HepG2 (cell line): ENCODE measurements at regions not wholly inside any gene's neighbourhood (a gene's known extent, or its start where the extent isn't known, plus 50 kb on each side); places are given as distances from the start of the nearest gene placed in this dataset.

Experiments used
- ATAC-seq: fragments of 200-7000 bp; cut with Tn5 transposase; 3 replicates; pipeline ENCODE4 v1.9.1; 2020; ENCODE audit warnings: mild to moderate bottlenecking, moderate library complexity
- BruUV-seq: library from RNA; stranded (reverse); fragments of 400-500 nt; replicated peaks from 2 replicates; lab custom pipeline; 2021; lab: Mats Ljungman, UMichigan
- CTCF ChIA-PET: fragments of 300-600 bp; formaldehyde crosslinking; extraction: SDS; loops from one replicate; lab custom pipeline; 2021; ENCODE audit warnings: low total read pairs, inconsistent platforms, low intra/inter-chr PET ratio; lab: Yijun Ruan, JAX
- POLR2A ChIA-PET: fragments of 350-600 bp; sonication (Branson Sonifier 250); formaldehyde crosslinking; loops from one replicate; lab custom pipeline; 2020; ENCODE audit warnings: antibody characterized with exemption, inconsistent platforms; lab: Yijun Ruan, JAX
- DNase-seq: peaks from one replicate; pipeline ENCODE4 v3.0.0-alpha.2; 2015; ENCODE audit warnings: low spot score
- FAIRE-seq: peaks from 3 replicates; lab custom pipeline; 2011; peaks lifted over from hg19 to GRCh38; lab: Jason Lieb, UNC
- H2AFZ ChIP-seq: one replicate; pipeline ENCODE4 v1.6.1; 2011; ENCODE audit warnings: low read length, inconsistent platforms
- H3K27ac ChIP-seq: fragments of 300-600 bp; 3 replicates; pipeline ENCODE4 v1.8.0; 2011; ENCODE audit warnings: mixed run types, mild to moderate bottlenecking, mixed read lengths, low read length, inconsistent platforms; ENCODE audit not compliant: insufficient read depth; ENCODE audit errors: extremely low read length
- H3K27me3 ChIP-seq, 2 experiments: fragments of 200-600 bp in 1 of 2; 2 replicates in 1 of 2; 3 replicates in 1 of 2; pipeline versions ENCODE4 v1.6.0 to v1.8.0; 2011; ENCODE audit warnings: low read length in 2 of 2, mild to moderate bottlenecking in 2 of 2, moderate library complexity in 2 of 2, inconsistent platforms in 1 of 2; ENCODE audit not compliant: insufficient read depth in 2 of 2, control insufficient read depth in 1 of 2
- H3K36me3 ChIP-seq, 2 experiments: fragments of 200-600 bp in 1 of 2; replicated peaks in 1 of 2; 2 replicates in 1 of 2; 3 replicates in 1 of 2; pipeline versions ENCODE4 v1.5.1 to v1.8.0; 2011; ENCODE audit warnings: low read length in 2 of 2, inconsistent platforms in 1 of 2; ENCODE audit not compliant: insufficient read depth in 2 of 2, control insufficient read depth in 1 of 2
- H3K4me1 ChIP-seq: 2 replicates; pipeline ENCODE4 v1.5.1; 2012; ENCODE audit warnings: low read length, inconsistent platforms; ENCODE audit not compliant: insufficient read depth
- H3K4me2 ChIP-seq: 2 replicates; pipeline ENCODE4 v1.6.0; 2011; ENCODE audit warnings: low read depth, low read length, inconsistent platforms
- H3K4me3 ChIP-seq, 3 experiments: fragments of 200-600 bp in 1 of 3; sonication (generic), shearing (Covaris generic) in 1 of 3; replicated peaks in 1 of 3; 2 replicates each; pipeline ENCODE4 v1.5.1; 2011 to 2016; ENCODE audit warnings: low read length in 3 of 3, inconsistent platforms in 2 of 3, low read depth in 2 of 3, mild to moderate bottlenecking in 2 of 3, control low read depth in 1 of 3, mixed read lengths in 1 of 3; ENCODE audit not compliant: insufficient read depth in 1 of 3
- H3K79me2 ChIP-seq: one replicate; pipeline ENCODE4 v1.6.1; 2011; ENCODE audit warnings: low read length, inconsistent platforms; ENCODE audit not compliant: insufficient read depth
- H3K9ac ChIP-seq: 2 replicates; pipeline ENCODE4 v1.6.0; 2011; ENCODE audit warnings: mild to moderate bottlenecking, low read depth, low read length, inconsistent platforms; ENCODE audit not compliant: insufficient read depth
- H3K9me3 ChIP-seq: 2 replicates; pipeline ENCODE4 v1.5.1; 2012; ENCODE audit warnings: mild to moderate bottlenecking, low read length
- H4K20me1 ChIP-seq: 2 replicates; pipeline ENCODE4 v1.6.0; 2011; ENCODE audit warnings: inconsistent platforms, mild to moderate bottlenecking, low read length, moderate library complexity; ENCODE audit not compliant: insufficient read depth
- CEBPZ ChIP-seq: IDR thresholded peaks from 2 replicates; pipeline ENCODE4 v1.6.1; 2012; ENCODE audit warnings: low read length, improper control_type of control experiment
- GPBP1L1 ChIP-seq: sonication (generic); formaldehyde crosslinking; IDR thresholded peaks from 2 replicates; pipeline ENCODE4 v1.5.0; 2020; ENCODE audit warnings: mild to moderate bottlenecking, missing genetic modification reagents
- GTF3A ChIP-seq: sonication (generic); formaldehyde crosslinking; conservative IDR thresholded peaks from 2 replicates; pipeline ENCODE4 v1.4.0; 2020; ENCODE audit warnings: mild to moderate bottlenecking, missing genetic modification reagents
- KLF11 ChIP-seq: IDR thresholded peaks from 2 replicates; pipeline ENCODE4 v1.6.1; 2016; ENCODE audit warnings: missing compliant biosample characterization
- KLF13 ChIP-seq: sonication (generic); formaldehyde crosslinking; IDR thresholded peaks from 2 replicates; pipeline ENCODE4 v1.4.0; 2020; ENCODE audit warnings: mild to moderate bottlenecking, missing genetic modification reagents
- NFYC ChIP-seq: IDR thresholded peaks from 2 replicates; pipeline ENCODE4 v1.6.1; 2016; ENCODE audit warnings: missing genetic modification reagents, missing compliant biosample characterization
- NR0B2 ChIP-seq: sonication (generic); formaldehyde crosslinking; IDR thresholded peaks from 2 replicates; pipeline ENCODE4 v1.4.0; 2020; ENCODE audit warnings: mild to moderate bottlenecking, missing genetic modification reagents
- PRPF4 ChIP-seq: fragments of 200-400 bp; formaldehyde crosslinking; IDR thresholded peaks from 2 replicates; pipeline ENCODE4 v1.6.1; 2016; ENCODE audit warnings: low read length, low read depth; ENCODE audit not compliant: poor library complexity, severe bottlenecking
- RFXAP ChIP-seq: sonication (generic); formaldehyde crosslinking; IDR thresholded peaks from 2 replicates; pipeline ENCODE4 v1.4.0; 2020; ENCODE audit warnings: missing genetic modification reagents, borderline replicate concordance
- TGIF2 ChIP-seq: IDR thresholded peaks from 2 replicates; pipeline ENCODE4 v1.6.1; 2016; ENCODE audit warnings: control low read depth, missing compliant biosample characterization
- ZBTB49 ChIP-seq: sonication (generic); formaldehyde crosslinking; IDR thresholded peaks from 2 replicates; pipeline ENCODE4 v1.4.0; 2020; ENCODE audit warnings: missing genetic modification reagents, borderline replicate concordance
- ZNF317 ChIP-seq: sonication (generic); formaldehyde crosslinking; IDR thresholded peaks from 2 replicates; pipeline ENCODE4 v1.5.0; 2020; ENCODE audit warnings: mild to moderate bottlenecking, missing genetic modification reagents
- ZNF546 ChIP-seq: sonication (generic); formaldehyde crosslinking; conservative IDR thresholded peaks from 2 replicates; pipeline ENCODE4 v1.8.1; 2023; ENCODE audit warnings: mild to moderate bottlenecking, missing genetic modification reagents
- WGBS: methylation state at CpG from one replicate; pipeline ENCODE4 v1.1.6; 2017; ENCODE audit warnings: low lambda C conversion rate; 5-methylcytosine and 5-hydroxymethylcytosine counted together
- in situ Hi-C: cut with HindIII; loops from 2 replicates; pipeline ENCODE4 v1.10.0; 2017; ENCODE audit warnings: low pct_unique_long_range_greater_than_20kb; ENCODE audit not compliant: extremely low pct_ligation_motif_present
- intact Hi-C: fragments of 100-400 bp; cut with micrococcal nuclease; formaldehyde crosslinking; loops from one replicate; pipeline ENCODE4 v1.10.0; 2022; ENCODE audit not compliant: unreplicated experiment

- Histone ChIP-seq H3K9ac (no peak overlapping the region), H2AFZ (no peak overlapping the region), H3K4me2 (no peak overlapping the region), H3K9me3 (no peaks in the 10 kb centered on the region), H3K27ac (no peak overlapping the region), H3K4me1 (no peaks in the 10 kb centered on the region), H3K36me3 (no peaks in the 10 kb centered on the region), H3K27me3 (no peaks in the 10 kb centered on the region), H3K4me3 (no peak overlapping the region), H3K79me2 (no peaks in the 10 kb centered on the region), H4K20me1 (no peaks in the 10 kb centered on the region)
- in situ Hi-C loops = no loop called here
- ATAC-seq (no peak), FAIRE-seq (no peak), DNase-seq (no peak)
- TF ChIP-seq ZBTB49 (CRISPR knock-in tag) = no peak
- TF ChIP-seq PRPF4 = no peak
- no peak for TF ChIP-seq ZNF546 (CRISPR knock-in tag)
- no peak for TF ChIP-seq TGIF2 (CRISPR knock-in tag)
- TF ChIP-seq CEBPZ = no peak
- no peak for TF ChIP-seq NFYC (CRISPR knock-in tag)
- no peak for TF ChIP-seq KLF13
- TF ChIP-seq GTF3A (CRISPR knock-in tag) = no peak
- no peak for TF ChIP-seq GPBP1L1
- no peak for TF ChIP-seq RFXAP (CRISPR knock-in tag)
- no peak for TF ChIP-seq NR0B2 (CRISPR knock-in tag)
- no peak for TF ChIP-seq ZNF317 (CRISPR knock-in tag)
- no peak for TF ChIP-seq KLF11
- intact Hi-C loops = no loop called here
- ChIA-PET CTCF (no interaction called here), POLR2A (no interaction called here)
- no TSS peak for BruUV-seq
- WGBS = 11% methylated on average over 1 of the region's 1 CpG
Observed at GRCh38 chr3:147046916-147047315, 359.4 kb downstream of the ZIC4 start.
